HFFc6 (cell line): ENCODE measurements at regions not wholly inside any gene's neighbourhood (a gene's known extent, or its start where the extent isn't known, plus 50 kb on each side); places are given as distances from the start of the nearest gene placed in this dataset.

Source experiments
- DNase-seq: peaks from one replicate; pipeline ENCODE4 v3.0.0-alpha.2; 2018
- H3K27ac Mint-ChIP-seq: 2 replicates; pipeline ENCODE4 v1.8.0; 2020; ENCODE audit warnings: mild to moderate bottlenecking, mixed read lengths
- H3K27me3 Mint-ChIP-seq: 2 replicates; pipeline ENCODE4 v1.8.0; 2021; ENCODE audit warnings: mild to moderate bottlenecking, moderate library complexity, mixed read lengths; ENCODE audit not compliant: insufficient read depth
- H3K36me3 Mint-ChIP-seq: 2 replicates; pipeline ENCODE4 v1.8.0; 2021; ENCODE audit warnings: low read depth, mixed read lengths
- H3K4me1 Mint-ChIP-seq: 2 replicates; pipeline ENCODE4 v1.8.0; 2020; ENCODE audit warnings: low read depth, mixed read lengths
- H3K4me3 Mint-ChIP-seq: 2 replicates; pipeline ENCODE4 v1.8.0; 2020; ENCODE audit warnings: mild to moderate bottlenecking, moderate library complexity, mixed read lengths
- H3K9me3 Mint-ChIP-seq: 2 replicates; pipeline ENCODE4 v1.8.0; 2020; ENCODE audit warnings: mild to moderate bottlenecking, mixed read lengths
- TF ChIP-seq, protein P1 (sequence below): fragments of 200-600 bp; sonication (generic); IDR thresholded peaks from 2 replicates; pipeline ENCODE4 v1.5.0; 2021; ENCODE audit warnings: antibody characterized with exemption, mild to moderate bottlenecking

DNA sequence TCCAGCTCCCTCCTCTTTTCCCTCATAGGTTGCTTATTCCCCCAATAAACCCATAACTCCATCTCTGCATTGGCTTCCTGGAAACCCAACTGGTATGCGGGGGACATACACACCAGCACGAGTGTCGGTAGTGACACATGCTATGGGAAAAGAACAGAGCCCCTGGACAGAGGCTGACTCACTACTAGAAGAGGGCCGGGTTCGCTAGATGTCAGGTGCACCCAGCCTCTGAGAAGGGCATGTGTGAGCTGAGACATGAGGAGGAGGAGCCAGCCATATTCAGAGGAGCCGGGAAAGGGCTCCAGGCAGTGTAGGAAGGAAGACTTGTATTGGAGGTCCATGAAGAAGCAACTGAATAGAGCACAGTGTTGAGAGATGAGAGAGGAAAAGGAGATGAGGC lies 241.1 kb downstream of the SOX9 start:
- no peaks in the 10 kb centered on the region for H3K27me3 Mint-ChIP-seq
- peaks cover 10% of the 10 kb centered on the region for H3K9me3 Mint-ChIP-seq
- H3K27ac Mint-ChIP-seq = peak overlapping the region; percentile 74
- TF ChIP-seq, protein P1, sequence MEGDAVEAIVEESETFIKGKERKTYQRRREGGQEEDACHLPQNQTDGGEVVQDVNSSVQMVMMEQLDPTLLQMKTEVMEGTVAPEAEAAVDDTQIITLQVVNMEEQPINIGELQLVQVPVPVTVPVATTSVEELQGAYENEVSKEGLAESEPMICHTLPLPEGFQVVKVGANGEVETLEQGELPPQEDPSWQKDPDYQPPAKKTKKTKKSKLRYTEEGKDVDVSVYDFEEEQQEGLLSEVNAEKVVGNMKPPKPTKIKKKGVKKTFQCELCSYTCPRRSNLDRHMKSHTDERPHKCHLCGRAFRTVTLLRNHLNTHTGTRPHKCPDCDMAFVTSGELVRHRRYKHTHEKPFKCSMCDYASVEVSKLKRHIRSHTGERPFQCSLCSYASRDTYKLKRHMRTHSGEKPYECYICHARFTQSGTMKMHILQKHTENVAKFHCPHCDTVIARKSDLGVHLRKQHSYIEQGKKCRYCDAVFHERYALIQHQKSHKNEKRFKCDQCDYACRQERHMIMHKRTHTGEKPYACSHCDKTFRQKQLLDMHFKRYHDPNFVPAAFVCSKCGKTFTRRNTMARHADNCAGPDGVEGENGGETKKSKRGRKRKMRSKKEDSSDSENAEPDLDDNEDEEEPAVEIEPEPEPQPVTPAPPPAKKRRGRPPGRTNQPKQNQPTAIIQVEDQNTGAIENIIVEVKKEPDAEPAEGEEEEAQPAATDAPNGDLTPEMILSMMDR = no peak
- H3K36me3 Mint-ChIP-seq = peaks cover 18% of the 10 kb centered on the region
- peaks cover 66% of the 10 kb centered on the region for H3K4me1 Mint-ChIP-seq
- 0 out of 2 replicates have a peak overlapping the region, but pooled peaks have one; percentile 0 for H3K4me3 Mint-ChIP-seq
- no peak for DNase-seq

DNA sequence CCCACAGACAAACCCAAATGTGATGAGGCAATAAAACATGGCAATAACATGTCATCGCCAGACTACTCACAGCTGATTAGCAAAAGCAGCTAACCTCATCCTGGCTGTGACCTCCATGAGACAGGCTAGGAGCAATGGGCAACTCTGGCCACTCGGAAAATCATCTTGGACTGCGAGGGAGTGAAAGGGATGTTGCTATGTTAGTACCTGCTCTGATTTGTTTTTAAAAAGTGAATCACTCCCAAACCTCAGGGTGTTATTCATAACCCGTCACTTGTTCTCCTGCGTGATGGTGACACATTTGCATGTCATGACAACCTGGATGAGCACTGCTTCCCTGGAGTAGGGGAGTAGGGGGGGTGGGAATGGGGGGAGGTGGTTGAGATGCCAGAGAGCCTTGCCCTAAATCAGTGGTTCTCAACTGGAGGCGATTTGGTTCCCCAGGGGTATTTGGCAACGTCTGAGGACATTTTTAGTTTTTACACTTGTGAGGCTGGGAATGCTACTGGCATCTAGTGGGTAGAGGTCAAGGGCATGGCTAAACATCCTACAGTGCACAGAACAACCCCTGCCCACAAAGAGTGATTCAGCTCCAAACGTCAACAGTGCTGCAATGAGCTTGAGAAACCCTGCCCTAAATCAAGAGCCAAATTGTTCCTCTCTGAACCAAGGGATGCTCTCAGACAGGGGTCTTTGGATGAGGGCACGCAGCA lies 241.7 kb downstream of the SOX9 start:
- H3K4me3 Mint-ChIP-seq = peak overlapping the region; percentile 23; the same call in 1 of the 2 replicates
- H3K27me3 Mint-ChIP-seq = no peaks in the 10 kb centered on the region
- peak; percentile 81 for DNase-seq
- peaks cover 12% of the 10 kb centered on the region for H3K36me3 Mint-ChIP-seq
- H3K27ac Mint-ChIP-seq = peak overlapping the region; percentile 74
- TF ChIP-seq, protein P1 = no peak
- H3K4me1 Mint-ChIP-seq = peaks cover 66% of the 10 kb centered on the region
- H3K9me3 Mint-ChIP-seq = peaks cover 6% of the 10 kb centered on the region

DNA sequence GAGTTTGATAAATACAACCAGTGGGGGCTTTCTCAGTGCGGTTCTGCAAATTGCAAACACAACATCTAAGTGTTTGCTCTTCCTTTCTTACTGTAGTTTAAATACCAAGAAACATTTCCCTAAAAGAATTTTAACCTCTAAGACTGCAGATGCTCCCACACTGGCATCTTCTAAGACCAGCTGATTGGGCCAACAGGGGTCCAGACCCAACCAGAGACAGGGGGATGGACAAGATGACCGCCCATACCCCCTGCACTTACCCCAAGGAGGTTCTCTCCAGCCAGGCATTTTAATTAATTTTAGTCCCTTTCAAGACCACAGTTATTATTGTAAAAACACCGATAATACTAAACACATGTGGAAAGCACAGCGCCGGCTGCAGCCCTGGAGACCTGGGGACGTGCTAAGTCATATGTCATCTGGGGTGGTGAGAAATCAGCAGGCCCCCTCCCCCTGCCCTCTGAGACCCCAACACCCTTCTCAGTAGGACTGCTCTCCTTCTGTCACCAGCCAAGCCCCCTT lies 242.3 kb downstream of the SOX9 start:
- H3K27ac Mint-ChIP-seq = peak overlapping the region; percentile 74
- peak overlapping the region; percentile 23; the same call in 1 of the 2 replicates for H3K4me3 Mint-ChIP-seq

DNA sequence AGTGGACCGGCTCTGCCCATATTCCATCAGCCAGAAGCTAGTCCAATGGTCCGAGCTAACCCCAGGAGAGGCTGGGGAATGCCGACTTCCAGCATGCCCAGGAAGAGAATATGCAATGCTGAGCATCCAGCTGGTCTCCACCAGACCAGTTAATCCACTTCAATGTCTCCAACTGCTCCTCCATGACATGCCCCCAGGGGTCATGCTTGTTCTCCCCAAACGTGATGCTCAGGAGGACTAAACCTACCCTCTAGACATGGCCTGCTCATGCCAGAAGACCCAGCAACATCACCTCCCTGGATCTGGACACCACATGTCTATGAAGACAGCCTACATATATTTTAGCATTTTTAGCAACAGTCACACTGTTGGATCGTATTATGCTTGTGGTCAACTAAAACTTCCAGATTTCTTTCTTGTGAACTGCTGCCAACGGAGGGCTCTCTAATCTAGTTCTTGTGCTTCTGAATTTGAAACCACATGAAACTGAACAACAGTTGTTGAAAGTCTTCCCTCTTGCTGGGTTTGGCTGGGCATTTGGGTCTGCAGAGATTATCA lies 245.1 kb downstream of the SOX9 start:
- Mint-ChIP-seq H3K4me3 (no peak overlapping the region), H3K27ac (no peak overlapping the region), H3K36me3 (peaks cover 3% of the 10 kb centered on the region; the same call in 1 of the 2 replicates), H3K9me3 (no peaks in the 10 kb centered on the region), H3K27me3 (peaks cover 1% of the 10 kb centered on the region; the same call in 1 of the 2 replicates), H3K4me1 (peaks cover 50% of the 10 kb centered on the region)
- DNase-seq = no peak
- TF ChIP-seq, protein P1 = no peak

More for the DNA sequence above, 242.3 kb downstream of the SOX9 start:
- Mint-ChIP-seq H3K4me1 (peaks cover 63% of the 10 kb centered on the region), H3K9me3 (peaks cover 3% of the 10 kb centered on the region), H3K27me3 (no peaks in the 10 kb centered on the region), H3K36me3 (peaks cover 5% of the 10 kb centered on the region)
- TF ChIP-seq, protein P1 = no peak
- DNase-seq = no peak

- peaks cover 1% of the 10 kb centered on the region; the same call in 1 of the 2 replicates for H3K27me3 Mint-ChIP-seq
Measured at GRCh38 chr17:72366626-72367025, 245.8 kb downstream of the SOX9 start.

More at GRCh38 chr17:72366626-72367025, 245.8 kb downstream of the SOX9 start:
- Mint-ChIP-seq H3K27ac (no peak overlapping the region), H3K9me3 (no peaks in the 10 kb centered on the region), H3K4me1 (peaks cover 56% of the 10 kb centered on the region), H3K4me3 (no peak overlapping the region), H3K36me3 (peaks cover 3% of the 10 kb centered on the region; the same call in 1 of the 2 replicates)
- no peak for DNase-seq
- TF ChIP-seq, protein P1 = no peak
